HCT116 (cell line): ENCODE measurements at regions not wholly inside any gene's neighbourhood (a gene's known extent, or its start where the extent isn't known, plus 50 kb on each side); places are given as distances from the start of the nearest gene placed in this dataset.
"Not testable (repeated sequence)": the region's sequence is repeated elsewhere in the genome, so short reads cannot be mapped to it uniquely, and the experiment has no call there.

Experiments
- CEBPB ChIP-seq: IDR thresholded peaks from 2 replicates; pipeline ENCODE4 v1.6.1; 2012; ENCODE audit warnings: low read depth
- EGR1 ChIP-seq: IDR thresholded peaks from 2 replicates; pipeline ENCODE4 v1.6.1; 2012; ENCODE audit warnings: low read depth
- ELF1 ChIP-seq: IDR thresholded peaks from 2 replicates; pipeline ENCODE4 v1.6.1; 2012; ENCODE audit warnings: low read depth, borderline replicate concordance
- EZH2 ChIP-seq: fragments of 200-600 bp; sonication (generic); IDR thresholded peaks from 2 replicates; pipeline ENCODE4 v1.6.1; 2017; ENCODE audit warnings: antibody characterized with exemption, mixed run types
- EZH2phosphoT487 ChIP-seq: fragments of 200-600 bp; IDR thresholded peaks from 2 replicates; pipeline ENCODE4 v1.6.1; 2018; ENCODE audit warnings: antibody characterized with exemption, borderline replicate concordance
- FOSL1 ChIP-seq: IDR thresholded peaks from 2 replicates; pipeline ENCODE4 v1.6.1; 2012; ENCODE audit warnings: low read depth
- JUND ChIP-seq: IDR thresholded peaks from 2 replicates; pipeline ENCODE4 v1.6.1; 2012
- POLR2A ChIP-seq: IDR thresholded peaks from 2 replicates; pipeline ENCODE4 v1.7.0; 2011; ENCODE audit warnings: borderline replicate concordance; ENCODE audit not compliant: insufficient read depth, insufficient read length; ENCODE audit errors: extremely low read depth
- POLR2AphosphoS5 ChIP-seq: IDR thresholded peaks from 2 replicates; pipeline ENCODE4 v1.6.1; 2011; ENCODE audit warnings: mild to moderate bottlenecking, low read depth, low read length, moderate library complexity
- SP1 ChIP-seq: IDR thresholded peaks from 2 replicates; pipeline ENCODE4 v1.6.1; 2012; ENCODE audit warnings: low read depth
- ZNF274 ChIP-seq: fragments of 200-500 bp; sonication (Bioruptor generic); IDR thresholded peaks from 2 replicates; pipeline ENCODE4 v1.6.1; 2014; ENCODE audit warnings: mild to moderate bottlenecking, low read depth, low read length, inconsistent platforms
- TF ChIP-seq, protein P1 (sequence below): IDR thresholded peaks from 2 replicates; pipeline ENCODE4 v1.6.1; 2012; ENCODE audit warnings: low read depth
- TF ChIP-seq, protein P2 (sequence below), 3 experiments: fragments of 200-600 bp in 1 of 3; sonication (generic) in 1 of 3; IDR thresholded peaks in 2 of 3; conservative IDR thresholded peaks in 1 of 3; 2 replicates each; pipeline ENCODE4 v1.5.1; 2012 to 2017; ENCODE audit warnings: low read depth in 2 of 3, low read length in 2 of 3, antibody characterized with exemption in 1 of 3, borderline replicate concordance in 1 of 3, control low read depth in 1 of 3, mild to moderate bottlenecking in 1 of 3, mixed read lengths in 1 of 3, mixed run types in 1 of 3, moderate library complexity in 1 of 3; ENCODE audit not compliant: insufficient read depth in 1 of 3
- TF ChIP-seq, protein P3 (sequence below): IDR thresholded peaks from 2 replicates; pipeline ENCODE4 v1.6.1; 2012

DNA sequence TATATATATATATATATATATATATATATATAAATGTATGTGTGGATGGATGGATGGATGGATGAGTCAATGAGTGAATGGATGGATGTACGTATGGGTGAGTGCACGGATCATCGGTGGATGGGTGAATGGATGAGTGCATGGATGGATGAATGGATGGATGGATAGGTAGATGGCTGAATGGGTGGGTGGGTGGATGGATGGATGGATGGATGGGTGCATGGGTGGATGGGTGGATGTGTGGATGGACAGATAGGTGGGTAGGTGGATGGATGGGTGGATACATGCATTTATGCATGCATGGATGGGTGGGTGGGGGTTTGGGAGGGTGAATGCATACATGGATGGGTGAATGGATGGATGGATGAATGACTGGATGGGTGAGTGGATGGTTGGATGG, 138.8 kb upstream of the ZNF469 start:
- not testable (repeated sequence) for TF ChIP-seq POLR2A, EGR1, POLR2AphosphoS5, EZH2phosphoT487, EZH2, ELF1, ZNF274, CEBPB, JUND, SP1, FOSL1
- TF ChIP-seq, protein P1, sequence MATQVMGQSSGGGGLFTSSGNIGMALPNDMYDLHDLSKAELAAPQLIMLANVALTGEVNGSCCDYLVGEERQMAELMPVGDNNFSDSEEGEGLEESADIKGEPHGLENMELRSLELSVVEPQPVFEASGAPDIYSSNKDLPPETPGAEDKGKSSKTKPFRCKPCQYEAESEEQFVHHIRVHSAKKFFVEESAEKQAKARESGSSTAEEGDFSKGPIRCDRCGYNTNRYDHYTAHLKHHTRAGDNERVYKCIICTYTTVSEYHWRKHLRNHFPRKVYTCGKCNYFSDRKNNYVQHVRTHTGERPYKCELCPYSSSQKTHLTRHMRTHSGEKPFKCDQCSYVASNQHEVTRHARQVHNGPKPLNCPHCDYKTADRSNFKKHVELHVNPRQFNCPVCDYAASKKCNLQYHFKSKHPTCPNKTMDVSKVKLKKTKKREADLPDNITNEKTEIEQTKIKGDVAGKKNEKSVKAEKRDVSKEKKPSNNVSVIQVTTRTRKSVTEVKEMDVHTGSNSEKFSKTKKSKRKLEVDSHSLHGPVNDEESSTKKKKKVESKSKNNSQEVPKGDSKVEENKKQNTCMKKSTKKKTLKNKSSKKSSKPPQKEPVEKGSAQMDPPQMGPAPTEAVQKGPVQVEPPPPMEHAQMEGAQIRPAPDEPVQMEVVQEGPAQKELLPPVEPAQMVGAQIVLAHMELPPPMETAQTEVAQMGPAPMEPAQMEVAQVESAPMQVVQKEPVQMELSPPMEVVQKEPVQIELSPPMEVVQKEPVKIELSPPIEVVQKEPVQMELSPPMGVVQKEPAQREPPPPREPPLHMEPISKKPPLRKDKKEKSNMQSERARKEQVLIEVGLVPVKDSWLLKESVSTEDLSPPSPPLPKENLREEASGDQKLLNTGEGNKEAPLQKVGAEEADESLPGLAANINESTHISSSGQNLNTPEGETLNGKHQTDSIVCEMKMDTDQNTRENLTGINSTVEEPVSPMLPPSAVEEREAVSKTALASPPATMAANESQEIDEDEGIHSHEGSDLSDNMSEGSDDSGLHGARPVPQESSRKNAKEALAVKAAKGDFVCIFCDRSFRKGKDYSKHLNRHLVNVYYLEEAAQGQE, result not testable (repeated sequence)
- TF ChIP-seq, protein P2, sequence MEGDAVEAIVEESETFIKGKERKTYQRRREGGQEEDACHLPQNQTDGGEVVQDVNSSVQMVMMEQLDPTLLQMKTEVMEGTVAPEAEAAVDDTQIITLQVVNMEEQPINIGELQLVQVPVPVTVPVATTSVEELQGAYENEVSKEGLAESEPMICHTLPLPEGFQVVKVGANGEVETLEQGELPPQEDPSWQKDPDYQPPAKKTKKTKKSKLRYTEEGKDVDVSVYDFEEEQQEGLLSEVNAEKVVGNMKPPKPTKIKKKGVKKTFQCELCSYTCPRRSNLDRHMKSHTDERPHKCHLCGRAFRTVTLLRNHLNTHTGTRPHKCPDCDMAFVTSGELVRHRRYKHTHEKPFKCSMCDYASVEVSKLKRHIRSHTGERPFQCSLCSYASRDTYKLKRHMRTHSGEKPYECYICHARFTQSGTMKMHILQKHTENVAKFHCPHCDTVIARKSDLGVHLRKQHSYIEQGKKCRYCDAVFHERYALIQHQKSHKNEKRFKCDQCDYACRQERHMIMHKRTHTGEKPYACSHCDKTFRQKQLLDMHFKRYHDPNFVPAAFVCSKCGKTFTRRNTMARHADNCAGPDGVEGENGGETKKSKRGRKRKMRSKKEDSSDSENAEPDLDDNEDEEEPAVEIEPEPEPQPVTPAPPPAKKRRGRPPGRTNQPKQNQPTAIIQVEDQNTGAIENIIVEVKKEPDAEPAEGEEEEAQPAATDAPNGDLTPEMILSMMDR (IDR thresholded peaks at IDR 0.05 in 2 of 3, conservative IDR thresholded peaks at IDR 0.05 in 1 of 3; ENCODE audit: borderline replicate concordance in 1 of 3, insufficient read depth in 1 of 3, low read depth in 2 of 3, low read length in 2 of 3), result not testable (repeated sequence)
- TF ChIP-seq, protein P3, sequence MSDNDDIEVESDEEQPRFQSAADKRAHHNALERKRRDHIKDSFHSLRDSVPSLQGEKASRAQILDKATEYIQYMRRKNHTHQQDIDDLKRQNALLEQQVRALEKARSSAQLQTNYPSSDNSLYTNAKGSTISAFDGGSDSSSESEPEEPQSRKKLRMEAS, result not testable (repeated sequence)
